Stimulated activated CD4-positive, alpha-beta T cell treated with anti-CD3 and anti-CD28 coated beads, Interleukin-4, amount 100 ng/mL, for 4 hours (primary cell): ENCODE measurements at regions not wholly inside any gene's neighbourhood (a gene's known extent, or its start where the extent isn't known, plus 50 kb on each side); places are given as distances from the start of the nearest gene placed in this dataset.
"Not testable (repeated sequence)": the region's sequence is repeated elsewhere in the genome, so short reads cannot be mapped to it uniquely, and the experiment has no call there.

Experiments used
- DNase-seq, 2 experiments: peaks; one replicate each; pipeline ENCODE4 v3.0.0-alpha.2; 2020

DNA sequence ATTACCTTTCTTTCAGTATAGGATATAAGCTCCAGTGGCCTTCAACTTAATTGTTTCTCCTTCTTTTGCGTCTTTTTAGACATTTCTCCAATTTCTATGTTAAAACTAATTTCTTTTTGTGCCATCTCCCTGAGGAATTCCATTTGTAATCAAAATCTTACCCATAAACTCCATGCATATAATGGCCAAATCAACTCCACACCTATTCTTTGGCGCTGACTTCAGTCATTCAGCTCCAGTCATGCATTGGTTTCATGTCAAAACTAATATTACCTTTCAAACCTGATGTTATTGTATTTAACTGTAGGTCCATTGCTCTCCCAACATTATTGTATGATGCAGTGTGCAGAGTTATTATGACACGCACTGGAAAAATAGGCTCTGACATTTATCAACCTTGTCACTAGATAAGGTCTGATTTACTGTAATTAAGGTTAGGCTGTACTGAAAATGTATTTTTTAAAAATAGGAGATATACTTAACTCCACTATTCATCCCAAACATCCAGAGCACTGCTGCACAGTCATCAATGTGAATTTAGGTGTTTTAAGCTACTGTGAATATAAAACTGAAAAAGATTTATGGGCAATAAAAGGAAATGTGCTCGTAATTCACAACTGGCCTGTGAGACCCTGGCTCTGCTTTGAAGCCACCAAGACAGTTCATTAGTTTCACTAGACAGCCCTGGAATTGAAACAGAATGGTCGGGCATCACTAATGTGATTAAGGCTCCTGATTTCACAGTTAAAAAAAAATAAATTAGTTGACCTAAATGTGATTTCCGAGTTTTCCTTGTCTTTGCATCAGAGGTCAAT is 180.6 kb upstream of the GRIA4 start:
- no peak for DNase-seq

DNA sequence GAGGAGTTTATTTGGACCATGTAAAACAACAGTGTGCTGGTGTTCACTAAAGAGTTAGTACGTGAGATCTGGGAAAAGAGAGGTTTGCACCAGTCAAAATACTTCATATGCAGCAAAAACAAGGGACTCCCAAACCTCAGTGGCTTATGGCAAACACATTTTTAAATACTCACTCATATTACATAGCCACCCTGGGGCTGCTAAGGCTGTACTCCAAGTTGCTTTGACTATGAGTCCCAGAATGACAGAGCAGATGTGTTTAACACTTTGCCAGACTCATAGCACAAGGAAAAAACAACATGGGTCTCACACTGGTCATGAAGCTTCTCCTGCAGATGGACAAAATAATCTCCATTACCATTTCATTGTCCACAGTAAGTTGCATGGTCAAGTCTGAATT is 202.8 kb upstream of the GRIA4 start:
- DNase-seq = no peak

DNA sequence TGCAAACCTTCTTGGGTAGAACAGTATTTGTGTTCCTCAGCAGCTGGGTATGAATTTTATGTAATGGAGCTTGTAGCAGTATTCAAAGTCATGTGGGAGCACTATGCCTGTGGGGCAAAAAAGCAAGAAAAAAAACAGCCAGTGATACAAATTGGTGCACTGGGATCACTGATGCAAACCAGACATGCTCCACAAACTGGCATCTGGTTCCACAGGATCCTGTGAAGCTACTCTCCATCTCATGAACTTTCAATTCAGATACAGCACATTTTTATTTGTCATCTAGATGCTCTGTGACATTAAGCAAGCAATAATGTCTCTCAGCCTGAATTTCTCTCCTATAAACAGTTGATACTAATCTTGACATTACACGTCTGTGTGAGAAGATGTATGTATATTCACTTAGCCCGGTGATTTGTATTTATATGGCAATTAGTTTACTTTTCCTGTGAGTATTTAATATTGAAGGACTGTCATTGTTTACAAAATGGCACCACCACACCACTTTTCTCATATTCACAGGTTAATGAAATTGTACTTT is 208.5 kb upstream of the GRIA4 start:
- no peak for DNase-seq

DNA sequence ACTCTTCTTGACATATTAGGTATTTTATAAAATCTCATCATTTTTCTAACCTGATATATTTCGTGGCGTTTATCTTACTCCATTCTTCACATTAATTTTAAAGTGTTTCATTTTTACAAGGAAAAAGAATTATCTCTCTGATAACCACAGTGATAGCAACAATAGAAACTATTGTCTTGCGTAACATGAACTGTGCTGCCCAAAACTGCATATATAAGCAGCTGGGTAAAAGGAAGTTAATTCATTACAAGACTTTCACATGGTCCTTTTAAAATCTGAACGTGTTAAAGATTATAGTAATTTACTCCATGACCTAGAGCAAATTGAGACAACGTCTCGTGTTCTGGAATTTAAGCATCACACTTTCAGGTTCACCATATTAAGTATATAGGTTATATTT is 210.4 kb upstream of the GRIA4 start:
- DNase-seq = no peak

DNA sequence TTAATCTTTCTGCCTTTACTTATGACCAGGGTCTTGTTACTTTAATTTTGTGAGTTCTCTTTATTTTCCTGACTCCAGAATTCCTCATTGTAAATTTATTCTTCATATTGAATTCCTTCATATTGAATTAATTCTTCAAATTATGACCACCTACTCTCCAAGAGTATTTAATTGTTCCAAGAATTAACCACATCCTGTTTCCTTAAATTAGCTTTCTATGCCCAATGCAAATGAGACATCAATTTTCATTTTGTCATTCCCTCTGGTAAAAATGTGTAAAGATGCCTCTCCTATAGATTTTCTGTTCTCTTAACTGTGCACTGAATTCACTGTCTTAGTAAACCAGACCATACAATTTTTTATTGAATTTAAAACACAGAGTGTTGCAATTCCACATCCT is 211.2 kb upstream of the GRIA4 start:
- DNase-seq = no peak

DNA sequence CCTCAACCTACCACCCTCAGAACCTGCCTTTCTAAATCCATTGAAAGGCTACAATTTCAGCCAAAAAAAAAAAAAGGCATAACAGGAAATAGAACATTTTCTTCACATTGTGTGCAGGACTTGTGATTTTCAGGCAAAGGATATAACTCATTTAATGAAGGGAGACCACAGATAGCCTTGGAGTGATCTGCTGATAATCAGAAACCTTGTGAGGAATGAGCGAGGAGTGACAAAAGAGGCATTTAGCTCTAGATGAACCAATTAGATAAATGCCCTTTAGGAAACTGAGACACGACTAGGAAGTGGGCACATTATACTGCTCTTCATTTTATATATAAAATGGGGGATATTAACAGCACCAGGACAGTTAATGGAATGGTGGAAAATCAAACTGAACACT is 216.5 kb upstream of the GRIA4 start:
- DNase-seq = no peak

DNA sequence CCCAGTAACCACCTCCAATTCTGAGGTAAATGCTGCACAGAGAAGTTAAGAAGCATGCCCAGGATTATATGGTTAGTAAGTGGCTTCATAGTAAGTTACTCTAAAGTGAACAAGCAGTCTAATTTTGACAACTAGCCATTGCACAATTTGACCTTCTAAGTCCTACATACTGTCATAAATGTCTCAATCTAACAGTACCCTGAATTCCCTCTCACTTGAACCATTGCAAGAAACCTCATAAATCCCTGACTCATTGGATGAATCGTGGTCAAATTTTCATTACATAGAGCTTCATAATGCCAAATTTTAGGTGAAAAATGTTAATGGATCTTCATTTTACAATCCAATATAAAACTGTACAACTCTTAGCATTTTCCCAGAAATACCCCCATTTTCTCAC is 217.3 kb upstream of the GRIA4 start:
- no peak for DNase-seq

DNA sequence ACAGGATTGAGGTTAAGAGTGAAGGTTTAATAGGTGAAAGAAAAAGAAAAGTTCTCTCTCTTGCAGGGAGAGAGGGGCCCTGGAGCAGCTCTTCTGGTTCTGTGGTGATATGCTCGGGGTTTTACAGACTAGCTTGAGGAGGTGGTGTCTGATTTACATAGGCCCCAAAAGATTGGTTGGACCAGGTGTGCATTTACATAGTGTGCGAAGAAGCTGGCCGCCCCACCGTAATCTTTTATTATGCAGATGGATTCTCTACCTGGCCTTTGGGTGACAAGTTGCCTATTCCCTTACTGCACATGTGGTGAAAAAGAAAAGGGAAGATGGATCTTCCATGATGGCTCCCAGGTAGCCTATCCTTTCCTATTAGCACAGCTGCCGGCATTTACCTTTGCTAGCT is 219.9 kb upstream of the GRIA4 start:
- no peak for DNase-seq

DNA sequence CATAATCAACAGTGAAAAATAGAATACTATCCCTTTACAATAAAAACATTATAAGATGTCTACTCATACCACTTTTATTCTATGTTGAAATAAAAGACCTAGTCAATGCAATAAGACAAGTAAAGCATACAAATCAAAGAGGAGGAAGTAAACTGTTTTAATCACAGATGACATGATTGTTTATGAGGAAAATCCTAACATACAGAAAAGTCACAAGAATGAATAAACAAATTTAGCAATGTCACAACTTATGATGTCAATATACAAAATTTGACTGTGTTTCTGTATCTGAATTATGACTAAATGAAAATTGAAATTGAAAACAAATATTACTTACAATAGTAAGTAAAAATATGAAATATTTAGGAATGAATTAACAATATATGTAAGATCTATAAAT is 221.9 kb upstream of the GRIA4 start:
- DNase-seq = no peak

DNA sequence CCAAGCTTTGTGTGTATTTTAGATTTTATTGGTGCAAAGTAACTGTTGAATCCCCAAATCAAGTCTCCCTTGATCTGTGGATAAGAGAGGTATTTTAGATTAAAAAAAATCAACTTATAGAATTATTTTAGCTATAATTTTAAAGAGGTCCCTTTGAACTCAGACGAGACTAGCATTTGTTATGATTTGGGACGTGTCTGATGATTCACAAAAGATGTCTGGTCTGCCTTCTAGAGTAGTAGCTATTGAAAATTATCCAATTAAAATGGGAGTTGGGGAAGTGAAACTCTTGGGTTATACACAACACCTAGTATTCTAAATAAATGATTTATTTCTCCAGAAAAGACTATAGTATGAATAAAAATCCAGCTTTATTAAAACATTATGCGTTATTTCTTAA is 227.9 kb upstream of the GRIA4 start:
- no peak for DNase-seq

DNA sequence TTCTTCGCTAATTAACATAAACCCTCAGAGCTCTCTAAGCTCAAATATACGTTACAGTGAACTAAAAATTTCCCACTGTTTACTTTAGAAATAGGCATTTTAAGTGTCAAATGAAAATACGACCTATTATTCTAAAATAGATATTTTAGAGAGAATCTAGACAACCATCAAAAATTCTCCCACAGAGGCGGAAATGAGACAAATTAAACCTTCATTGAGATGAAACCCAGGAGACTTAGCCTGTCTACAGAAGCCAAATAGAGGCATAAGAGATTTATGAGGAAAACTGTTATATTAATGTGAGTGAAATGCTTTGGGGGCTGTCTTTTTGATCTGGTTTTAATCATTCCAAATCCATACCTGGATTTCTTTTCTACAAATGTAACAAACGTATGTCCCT is 232.0 kb upstream of the GRIA4 start:
- no peak for DNase-seq

DNA sequence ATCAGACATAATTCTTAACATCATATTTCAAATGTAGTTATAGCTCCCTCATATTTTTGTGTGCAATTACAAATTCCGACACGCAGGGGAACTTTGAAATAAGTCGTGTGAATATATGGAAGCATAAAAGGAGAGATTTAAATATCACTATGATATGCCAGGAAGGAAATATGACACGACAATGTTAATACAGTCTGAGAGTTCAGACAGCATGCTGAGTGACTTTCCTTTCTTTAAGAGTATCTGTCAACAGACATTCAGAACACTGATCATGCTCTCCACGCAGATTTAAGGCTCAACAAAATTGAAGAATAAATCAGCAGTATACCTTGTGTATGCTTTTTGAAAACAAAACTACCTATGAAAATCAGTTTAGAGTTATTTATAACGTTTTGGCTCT is 232.6 kb upstream of the CARD18 start:
- no peak for DNase-seq

DNA sequence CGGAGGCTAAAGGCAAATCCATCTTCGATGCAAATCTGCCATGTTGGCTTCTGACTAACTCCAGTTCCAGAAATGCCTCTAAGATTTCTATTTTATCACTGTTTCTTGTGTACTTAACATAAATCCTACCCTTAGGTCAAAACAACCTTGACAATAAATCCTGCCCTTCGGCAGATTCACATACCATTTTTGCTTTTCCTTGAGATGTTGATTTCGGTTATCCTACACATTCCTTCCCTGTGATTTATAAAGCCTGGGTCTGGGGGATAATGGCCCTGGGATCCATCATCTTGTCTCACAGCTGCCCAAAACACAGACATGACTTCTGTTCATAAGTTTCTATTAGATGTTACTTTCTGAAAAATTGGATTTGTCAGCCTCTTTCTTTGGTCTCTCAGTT is 231.7 kb upstream of the CARD18 start:
- no peak for DNase-seq

DNA sequence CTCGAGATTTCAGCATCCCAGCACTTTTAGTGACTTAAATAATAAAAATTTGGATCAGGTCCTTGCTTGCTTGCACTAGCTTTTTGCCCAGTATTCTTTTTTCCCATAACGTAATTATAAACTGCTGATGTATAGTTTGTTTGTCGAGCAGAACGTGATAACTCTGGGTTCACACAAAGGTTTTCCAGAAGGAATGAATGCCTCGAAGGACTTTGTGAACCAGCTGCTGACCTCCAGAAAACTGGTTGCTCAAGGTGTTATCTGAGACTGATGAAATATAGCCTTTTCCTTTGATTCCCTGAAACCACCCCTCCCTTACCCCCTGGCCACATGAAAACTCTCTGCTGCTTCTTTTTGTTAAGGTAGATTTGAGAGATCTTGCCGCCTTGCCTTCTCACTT is 229.1 kb upstream of the CARD18 start:
- DNase-seq = no peak

DNA sequence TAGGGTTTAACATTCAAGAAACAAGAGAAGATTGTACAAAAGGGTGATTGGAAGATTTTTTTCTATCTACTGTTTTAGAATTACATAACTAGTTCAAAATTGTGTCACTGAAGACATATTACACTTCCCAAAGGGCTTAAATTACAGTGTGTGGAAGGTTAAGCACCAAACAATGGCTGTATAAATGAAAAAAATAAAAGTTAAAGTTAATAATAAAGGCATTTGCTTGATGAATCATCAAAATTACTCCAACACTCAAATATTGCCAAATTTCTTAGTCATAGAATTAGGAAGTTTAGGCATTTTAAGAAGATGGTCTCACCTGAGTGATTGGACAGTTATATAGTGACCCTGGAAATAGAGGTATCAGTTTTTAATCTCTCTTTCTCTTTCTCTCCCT is 227.6 kb upstream of the CARD18 start:
- DNase-seq = no peak

DNA sequence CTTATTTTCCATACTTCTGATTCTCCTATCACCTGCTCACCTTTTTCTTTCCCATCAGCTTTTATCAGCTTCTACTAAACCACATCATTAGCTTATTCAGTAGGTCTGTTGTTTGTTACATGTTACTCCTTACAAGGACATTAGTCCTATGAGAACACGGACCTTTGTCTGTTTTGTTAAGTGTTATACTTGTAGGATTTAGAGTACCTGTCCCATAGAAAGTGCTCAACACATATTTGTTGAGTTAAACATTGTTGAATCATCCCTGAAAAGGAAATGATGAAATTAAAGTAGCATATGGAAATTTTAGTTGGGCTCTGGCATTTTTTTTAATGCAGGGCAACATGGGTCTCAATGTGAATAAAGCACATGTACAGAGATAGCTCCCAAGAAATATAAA is 222.1 kb upstream of the CARD18 start:
- no peak for DNase-seq

DNA sequence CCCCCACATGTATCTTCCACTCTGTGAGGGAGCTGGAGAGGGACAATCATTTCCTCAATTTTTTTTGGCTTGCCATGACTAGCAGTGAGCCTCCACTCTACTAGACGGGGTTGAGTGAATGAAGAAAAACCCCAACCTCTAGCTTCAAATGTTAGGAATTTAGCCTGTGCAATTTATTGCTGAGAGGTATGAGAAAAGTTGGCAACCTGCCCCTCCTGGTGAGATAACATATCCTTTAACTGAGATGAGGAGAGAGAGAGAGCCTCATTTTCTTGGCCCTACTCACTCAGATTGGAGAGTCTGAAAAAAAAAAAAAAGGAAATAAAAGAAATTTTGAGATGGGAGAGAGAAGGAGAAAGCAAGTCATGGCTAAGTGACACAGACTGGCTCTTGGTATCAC is 218.2 kb upstream of the CARD18 start:
- no peak for DNase-seq

DNA sequence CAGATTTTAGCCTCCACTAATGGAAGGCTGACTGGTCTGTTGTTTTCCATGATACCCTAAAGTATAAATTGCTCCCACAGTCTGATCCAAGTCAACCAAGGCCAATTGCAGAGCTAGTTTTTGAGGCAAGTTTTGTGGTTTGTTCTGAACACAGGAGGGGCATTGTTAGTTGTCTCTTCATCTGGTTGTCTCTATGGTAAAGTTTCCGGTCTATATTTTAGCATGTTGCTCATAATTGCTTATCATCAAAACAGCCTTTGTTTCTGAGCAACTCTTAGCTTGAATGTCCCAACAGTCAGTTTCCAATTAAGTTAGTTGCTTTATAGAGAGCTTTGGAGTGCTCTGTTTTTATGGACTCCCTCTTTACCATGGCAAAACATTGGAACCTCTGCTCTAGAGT is 217.6 kb upstream of the CARD18 start:
- no peak for DNase-seq

DNA sequence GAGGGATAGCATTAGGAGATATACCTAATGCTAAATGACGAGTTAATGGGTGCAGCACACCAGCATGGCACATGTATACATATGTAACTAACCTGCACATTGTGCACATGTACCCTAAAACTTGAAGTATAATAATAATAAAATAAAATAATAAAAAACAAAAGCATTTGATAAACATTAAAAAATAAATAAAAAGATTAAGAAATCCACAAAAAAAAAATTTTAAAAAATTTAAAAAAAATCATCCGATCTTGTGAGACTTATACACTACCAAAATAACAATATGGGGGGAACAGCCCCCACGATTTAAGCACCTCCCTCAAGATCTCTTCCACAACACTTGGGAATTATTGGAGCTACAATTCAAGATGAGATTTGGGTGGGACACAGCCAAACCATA is 210.3 kb upstream of the CARD18 start:
- not testable (repeated sequence) for DNase-seq

DNA sequence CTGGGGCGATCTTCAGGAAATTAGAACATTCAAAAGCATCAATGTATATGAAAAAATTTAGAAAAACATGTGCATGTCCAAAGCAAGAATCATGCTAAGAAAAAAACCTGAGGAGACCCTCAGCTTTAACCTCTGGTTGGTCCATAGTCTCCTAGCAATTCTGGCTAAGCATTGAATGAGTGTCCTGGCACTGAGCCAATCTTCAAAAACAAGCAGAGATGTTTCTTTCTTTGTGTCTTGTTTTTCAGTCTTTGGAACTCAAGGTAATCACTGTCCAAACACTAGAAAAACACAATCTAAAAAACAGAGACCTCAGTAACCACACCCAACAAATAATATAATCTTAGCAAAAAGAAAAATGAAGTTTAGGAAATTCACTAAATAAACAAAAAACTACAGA is 205.4 kb upstream of the CARD18 start:
- no peak for DNase-seq

DNA sequence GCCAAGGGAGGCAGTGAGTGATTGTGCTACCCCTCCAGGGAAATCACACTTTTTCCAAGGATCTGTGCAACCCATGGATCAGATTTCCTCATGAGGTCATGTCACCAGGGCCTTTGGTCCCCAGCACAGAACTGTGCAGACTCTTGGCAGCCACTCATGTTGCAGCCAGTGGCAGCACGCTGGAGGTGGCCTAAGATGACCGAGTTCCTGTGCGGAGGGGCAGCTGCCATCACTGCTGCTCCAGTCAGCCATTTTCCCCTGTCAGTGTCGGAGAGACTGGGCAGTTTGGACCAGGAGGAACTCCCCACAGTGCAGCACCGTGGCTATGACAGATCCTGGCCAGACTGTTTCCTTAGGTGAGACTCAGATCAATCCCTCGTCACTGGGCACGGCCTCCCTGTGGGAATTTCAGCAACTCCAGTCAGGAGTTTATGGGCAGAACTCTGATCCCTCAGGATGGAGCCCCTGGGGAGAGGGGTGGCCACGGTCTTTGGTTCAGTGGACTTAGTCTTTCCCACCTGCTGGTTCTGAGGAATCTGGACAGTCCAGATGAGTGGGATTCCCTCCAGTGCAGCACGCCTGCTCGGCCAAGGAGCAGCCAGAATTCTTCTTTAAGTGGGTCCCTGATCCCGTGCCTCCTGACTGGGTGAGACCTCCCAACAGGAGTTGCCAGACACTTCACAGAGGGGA is 194.6 kb upstream of the CARD18 start:
- no peak for DNase-seq

DNA sequence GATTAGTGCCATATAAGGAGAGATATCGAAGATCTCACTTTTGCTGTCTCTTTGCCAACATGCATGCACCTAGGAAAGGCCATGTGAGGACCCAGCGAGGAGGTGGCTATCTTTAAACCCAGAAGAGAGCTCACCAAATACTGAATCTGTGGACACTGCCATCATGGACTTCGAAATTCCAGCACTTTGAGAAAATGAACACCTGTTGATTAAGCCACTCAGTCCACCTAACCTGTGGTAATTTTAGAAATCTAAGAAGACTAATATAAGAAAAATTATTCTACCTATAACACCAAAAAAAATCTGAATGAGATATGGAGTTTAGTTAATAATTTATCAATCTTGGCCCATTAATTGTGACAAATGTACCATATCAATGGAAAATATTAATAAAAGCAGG is 193.6 kb upstream of the CARD18 start:
- no peak for DNase-seq

DNA sequence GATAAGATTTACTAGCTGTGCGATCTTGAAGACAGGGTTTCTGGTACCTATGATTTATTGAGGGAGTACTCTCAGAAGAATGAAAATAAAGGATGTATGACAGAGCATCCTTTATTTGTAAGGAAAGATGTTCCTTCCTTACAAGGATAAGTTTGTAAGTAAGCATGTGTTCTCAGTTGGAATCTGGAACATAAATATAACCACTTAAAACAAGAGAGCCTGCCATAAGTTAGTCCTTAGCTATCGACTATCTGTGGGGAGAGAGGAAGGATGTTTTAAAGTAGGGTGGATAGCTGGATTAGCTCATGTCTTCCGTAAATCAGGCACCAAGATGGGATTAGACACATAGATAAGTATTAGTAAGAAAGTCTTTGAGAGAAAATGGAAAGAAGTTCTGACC is 192.6 kb upstream of the CARD18 start:
- DNase-seq = no peak

DNA sequence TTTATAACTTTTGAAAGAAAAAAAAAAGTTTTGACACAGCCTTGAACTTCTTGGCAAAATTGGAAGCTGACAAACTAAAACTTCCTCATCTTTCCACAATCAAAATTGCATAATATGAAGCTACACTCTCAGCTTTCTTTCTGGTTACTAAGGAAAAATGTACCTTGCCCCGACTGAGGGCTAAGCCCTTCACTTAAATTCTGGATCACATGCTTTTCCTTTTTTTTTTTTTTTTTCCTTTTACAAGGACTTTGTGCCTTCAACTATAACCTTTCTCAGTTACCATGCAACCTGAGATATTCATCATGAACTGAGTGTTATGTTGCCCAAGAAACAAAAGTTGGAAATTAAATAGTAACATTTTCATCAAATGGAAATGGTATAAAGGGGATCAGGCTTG is 188.5 kb upstream of the CARD18 start:
- DNase-seq = no peak

DNA sequence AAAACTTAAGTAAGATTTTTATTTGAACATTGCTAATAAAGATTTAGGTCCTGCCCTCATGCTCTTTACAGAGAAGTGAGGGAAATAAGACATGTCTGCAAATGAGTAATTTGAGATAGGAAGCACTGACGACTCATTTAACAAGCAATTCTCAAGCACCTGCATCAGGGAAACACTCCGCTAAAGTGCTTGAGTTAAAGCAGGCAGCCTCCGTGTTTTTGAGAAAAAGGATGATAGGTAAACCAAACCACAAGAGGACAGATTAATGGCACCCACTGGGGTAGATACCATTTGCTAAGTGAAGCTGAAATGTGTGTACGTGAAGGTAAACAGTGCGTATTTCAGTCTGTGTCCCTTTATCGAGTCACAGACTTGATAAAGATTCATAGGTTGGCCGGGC is 184.6 kb upstream of the CARD18 start:
- no peak for DNase-seq
